Sciatic nerve (tissue), 2 donors: ENCODE measurements at regions not wholly inside any gene's neighbourhood (a gene's known extent, or its start where the extent isn't known, plus 50 kb on each side); places are given as distances from the start of the nearest gene placed in this dataset.

Source experiments
- ATAC-seq: fragments of 200-7000 bp; cut with Tn5 transposase; one replicate; pipeline ENCODE4 v1.9.1; 2020; ENCODE audit warnings: mild to moderate bottlenecking, moderate library complexity
- DNase-seq: peaks from one replicate; pipeline ENCODE4 v3.0.0-alpha.2; 2020; ENCODE audit warnings: low spot score
- intact Hi-C: fragments of 100-400 bp; cut with DNase I; formaldehyde crosslinking; loops from one replicate; pipeline ENCODE4 v1.14.2; 2022
- donor health status: DM: no; HTN: no; CAD: no.
- donor health status: DM: no; HTN: no; CAD: no.

GRCh38 chr9:21559402-21560280 is 77.5 kb upstream of the IFNE start:
- ATAC-seq (no peak), DNase-seq (peak; percentile 53)

GRCh38 chr9:21560281-21560745 is 78.2 kb upstream of the IFNE start:
- no peak for ATAC-seq
- no peak for DNase-seq
- intact Hi-C loops: no loop called here

More at GRCh38 chr9:21559402-21560280, 77.5 kb upstream of the IFNE start:
- intact Hi-C loops: no loop called here

GRCh38 chr9:21561502-21561901 is 79.4 kb upstream of the IFNE start:
- intact Hi-C loops: no loop called here

GRCh38 chr9:21564175-21564574 is 82.1 kb upstream of the IFNE start:
- no peak for ATAC-seq
- intact Hi-C loops: no loop called here
- DNase-seq: no peak

More at GRCh38 chr9:21561502-21561901, 79.4 kb upstream of the IFNE start:
- no peak for DNase-seq
- ATAC-seq: no peak

- ATAC-seq: no peak
- intact Hi-C loops: no loop called here
- DNase-seq: no peak
These were observed 83.0 kb upstream of the IFNE start for GRCh38 chr9:21565155-21565554.

GRCh38 chr9:21567926-21568325 is 85.8 kb upstream of the IFNE start:
- intact Hi-C loops: no loop called here
- DNase-seq (no peak), ATAC-seq (no peak)

- no peak for ATAC-seq
These were observed 86.4 kb upstream of the IFNE start for GRCh38 chr9:21568484-21568883.

GRCh38 chr9:21569721-21570120 is 87.6 kb upstream of the IFNE start:
- DNase-seq (no peak), ATAC-seq (no peak)
- intact Hi-C loops: no loop called here

More at GRCh38 chr9:21568484-21568883, 86.4 kb upstream of the IFNE start:
- intact Hi-C loops: no loop called here
- DNase-seq: no peak

GRCh38 chr9:21570643-21571275 is 88.6 kb upstream of the IFNE start:
- DNase-seq (no peak), ATAC-seq (no peak)
- intact Hi-C loops: no loop called here

GRCh38 chr9:21574261-21574660 is 92.1 kb upstream of the IFNE start:
- ATAC-seq: no peak
- DNase-seq: no peak
- intact Hi-C loops: no loop called here

GRCh38 chr9:21576331-21577189 is 94.4 kb upstream of the IFNE start:
- no peak for DNase-seq
- peak; percentile 55 for ATAC-seq
- intact Hi-C loops: no loop called here

GRCh38 chr9:21579247-21579671 is 97.1 kb upstream of the IFNE start:
- intact Hi-C loops: no loop called here
- ATAC-seq (no peak), DNase-seq (no peak)

- intact Hi-C loops: no loop called here
- ATAC-seq (no peak), DNase-seq (no peak)
These were observed 97.6 kb upstream of the IFNE start for GRCh38 chr9:21579743-21580142.

GRCh38 chr9:21580636-21581378 is 98.7 kb upstream of the IFNE start:
- DNase-seq (no peak), ATAC-seq (no peak)
- intact Hi-C loops: no loop called here

- intact Hi-C loops: no loop called here
- no peak for ATAC-seq
These were observed 101.7 kb upstream of the IFNE start for GRCh38 chr9:21583628-21584377.

GRCh38 chr9:21584890-21585289 is 102.8 kb upstream of the IFNE start:
- ATAC-seq: no peak
- intact Hi-C loops: no loop called here
- DNase-seq: no peak

More at GRCh38 chr9:21583628-21584377, 101.7 kb upstream of the IFNE start:
- DNase-seq: no peak

GRCh38 chr9:21585756-21586752 is 103.9 kb upstream of the IFNE start:
- DNase-seq (no peak), ATAC-seq (no peak)
- intact Hi-C loops: no loop called here
